ENCODE measurements at regions not wholly inside any gene's neighbourhood (a gene's known extent, or its start where the extent isn't known, plus 50 kb on each side); places are given as distances from the start of the nearest gene placed in this dataset.

GRCh38 chr5:136799806-136800372 lies 434.5 kb upstream of the TRPC7 start:
- DNase-seq: no peak
- no peak overlapping the region for H3K27ac ChIP-seq
- no peak for TF ChIP-seq CTCF (IDR thresholded peaks at IDR 0.05)
- H3K27me3 ChIP-seq (ENCODE audit: insufficient read depth in 3 of 3, low read length in 2 of 3): no peaks in the 10 kb centered on the region
- H3K4me3 ChIP-seq: no peak overlapping the region
- H3K9me3 ChIP-seq: no peaks in the 10 kb centered on the region
- no peaks in the 10 kb centered on the region for H3K36me3 ChIP-seq (ENCODE audit: insufficient read depth in 1 of 2, low read depth in 1 of 2)
- H3K4me1 ChIP-seq: no peaks in the 10 kb centered on the region
- ATAC-seq: no peak
- intact Hi-C loops (cut with DNase I): loop anchor here (5.0 to 10.0 kb wide), 6 partner anchors 255 to 702 kb away; partner anchors contain the start of gene SPOCK1 (in 1 of the 2)
- WGBS, 3 donors: 45 to 63% (median 61%) methylated on average over 1 of the region's 1 CpG

- intact Hi-C loops (cut with DNase I): no loop called here
- no peak overlapping the region for H3K4me3 ChIP-seq
- 87 to 92% (median 87%) methylated on average over 3 of the region's 3 CpGs for WGBS, 3 donors
Observed at GRCh38 chr5:136793300-136793699, 428.0 kb upstream of the TRPC7 start.

GRCh38 chr5:136781464-136781863 lies 416.1 kb upstream of the TRPC7 start:
- H3K27ac ChIP-seq: no peak overlapping the region
- no peaks in the 10 kb centered on the region for H3K9me3 ChIP-seq
- H3K4me1 ChIP-seq: no peaks in the 10 kb centered on the region
- TF ChIP-seq CTCF (IDR thresholded peaks at IDR 0.05): no peak
- H3K4me3 ChIP-seq: no peak overlapping the region
- WGBS, 3 donors: 73 to 82% (median 75%) methylated on average over 3 of the region's 3 CpGs
- H3K27me3 ChIP-seq (ENCODE audit: insufficient read depth in 3 of 3, low read length in 2 of 3): no peaks in the 10 kb centered on the region
- DNase-seq: no peak
- intact Hi-C loops (cut with DNase I): no loop called here
- no peaks in the 10 kb centered on the region for H3K36me3 ChIP-seq (ENCODE audit: insufficient read depth in 1 of 2, low read depth in 1 of 2)
- ATAC-seq: no peak

More at GRCh38 chr5:136793300-136793699, 428.0 kb upstream of the TRPC7 start:
- H3K36me3 ChIP-seq (ENCODE audit: insufficient read depth in 1 of 2, low read depth in 1 of 2): no peaks in the 10 kb centered on the region
- H3K9me3 ChIP-seq: no peaks in the 10 kb centered on the region
- no peak overlapping the region for H3K27ac ChIP-seq
- H3K4me1 ChIP-seq: no peaks in the 10 kb centered on the region
- TF ChIP-seq CTCF (IDR thresholded peaks at IDR 0.05): no peak
- DNase-seq (no peak), ATAC-seq (no peak)
- no peaks in the 10 kb centered on the region for H3K27me3 ChIP-seq (ENCODE audit: insufficient read depth in 3 of 3, low read length in 2 of 3)

- no peak overlapping the region for H3K4me3 ChIP-seq
- no peaks in the 10 kb centered on the region for H3K36me3 ChIP-seq (ENCODE audit: insufficient read depth in 1 of 2, low read depth in 1 of 2)
- TF ChIP-seq CTCF (IDR thresholded peaks at IDR 0.05): no peak
- H3K4me1 ChIP-seq: no peaks in the 10 kb centered on the region
- ATAC-seq: no peak
- no peak for DNase-seq
- intact Hi-C loops (cut with DNase I): no loop called here
- no peaks in the 10 kb centered on the region for H3K27me3 ChIP-seq (ENCODE audit: insufficient read depth in 3 of 3, low read length in 2 of 3)
- WGBS, 3 donors: 59 to 76% (median 63%) methylated on average over 2 of the region's 2 CpGs
- no peaks in the 10 kb centered on the region for H3K9me3 ChIP-seq
- no peak overlapping the region for H3K27ac ChIP-seq
Observed at GRCh38 chr5:136780518-136780917, 415.2 kb upstream of the TRPC7 start.
